ENCODE measurements at regions not wholly inside any gene's neighbourhood (a gene's known extent, or its start where the extent isn't known, plus 50 kb on each side); places are given as distances from the start of the nearest gene placed in this dataset.

GRCh38 chr14:65256714-65257113, 154.4 kb upstream of the MAX start:
- Histone ChIP-seq H3K27ac (no peak overlapping the region), H4K20me1 (no peaks in the 10 kb centered on the region), H3K4me1 (no peaks in the 10 kb centered on the region)

DNA sequence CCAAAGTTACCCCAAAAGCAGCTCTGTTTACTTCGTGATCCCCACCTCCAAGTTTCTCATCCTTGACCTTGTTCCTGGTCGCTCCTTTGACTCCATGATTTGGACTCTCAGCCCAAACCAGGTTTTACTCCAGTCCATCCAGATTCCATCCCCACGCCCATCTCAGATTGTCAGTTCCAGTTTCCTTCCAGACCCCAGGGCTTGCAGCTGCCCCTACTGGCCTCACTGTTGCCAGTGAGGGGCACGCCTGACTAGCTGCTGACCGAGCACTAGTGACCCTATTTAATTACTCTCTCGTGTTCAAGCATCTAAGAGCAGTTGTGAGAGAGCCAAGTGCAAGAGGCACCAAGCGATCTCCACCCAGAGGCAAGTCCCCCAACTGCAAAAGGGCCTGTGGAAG, 155.1 kb upstream of the FUT8 start:
- Histone ChIP-seq H3K36me3 (no peaks in the 10 kb centered on the region), H3K9ac (no peak overlapping the region), H3K4me1 (no peaks in the 10 kb centered on the region), H3K9me3 (no peaks in the 10 kb centered on the region), H3K4me2 (no peak overlapping the region), H3K4me3 (no peak overlapping the region), H4K20me1 (no peaks in the 10 kb centered on the region), H3K27me3 (no peaks in the 10 kb centered on the region), H3K27ac (no peak overlapping the region)
- no peak for TF ChIP-seq Cebpa-rat (IDR thresholded peaks at IDR 0.05)

More at GRCh38 chr14:65256714-65257113, 154.4 kb upstream of the MAX start:
- TF ChIP-seq Cebpa-rat (IDR thresholded peaks at IDR 0.05): no peak
- Histone ChIP-seq H3K27me3 (no peaks in the 10 kb centered on the region), H3K9me3 (no peaks in the 10 kb centered on the region), H3K36me3 (no peaks in the 10 kb centered on the region), H3K4me2 (no peak overlapping the region), H3K4me3 (no peak overlapping the region), H3K9ac (no peak overlapping the region)

- Histone ChIP-seq H3K36me3 (no peaks in the 10 kb centered on the region), H3K4me1 (no peaks in the 10 kb centered on the region), H4K20me1 (no peaks in the 10 kb centered on the region), H3K27me3 (no peaks in the 10 kb centered on the region), H3K4me2 (no peak overlapping the region), H3K4me3 (no peak overlapping the region), H3K27ac (no peak overlapping the region), H3K9ac (no peak overlapping the region), H3K9me3 (no peaks in the 10 kb centered on the region)
- no peak for TF ChIP-seq Cebpa-rat (IDR thresholded peaks at IDR 0.05)
Measured at GRCh38 chr14:65258391-65258790, 154.1 kb upstream of the FUT8 start.

GRCh38 chr14:65259000-65259399, 153.5 kb upstream of the FUT8 start:
- Histone ChIP-seq H3K36me3 (no peaks in the 10 kb centered on the region), H3K9ac (no peak overlapping the region), H3K9me3 (no peaks in the 10 kb centered on the region), H4K20me1 (no peaks in the 10 kb centered on the region), H3K27ac (no peak overlapping the region), H3K4me2 (no peak overlapping the region), H3K4me1 (no peaks in the 10 kb centered on the region), H3K4me3 (no peak overlapping the region), H3K27me3 (no peaks in the 10 kb centered on the region)
- TF ChIP-seq Cebpa-rat (IDR thresholded peaks at IDR 0.05): no peak

GRCh38 chr14:65260786-65261185, 151.7 kb upstream of the FUT8 start:
- H3K4me3 ChIP-seq: no peak overlapping the region
- no peak for TF ChIP-seq Cebpa-rat (IDR thresholded peaks at IDR 0.05)
- H4K20me1 ChIP-seq: no peaks in the 10 kb centered on the region
- H3K9me3 ChIP-seq: no peaks in the 10 kb centered on the region
- no peak overlapping the region for H3K27ac ChIP-seq
- no peaks in the 10 kb centered on the region for H3K36me3 ChIP-seq
- no peak overlapping the region for H3K9ac ChIP-seq
- no peak overlapping the region for H3K4me2 ChIP-seq
- H3K4me1 ChIP-seq: no peaks in the 10 kb centered on the region
- no peaks in the 10 kb centered on the region for H3K27me3 ChIP-seq

GRCh38 chr14:65261425-65261920, 151.1 kb upstream of the FUT8 start:
- no peak overlapping the region for H3K27ac ChIP-seq
- no peak overlapping the region for H3K4me2 ChIP-seq
- H4K20me1 ChIP-seq: no peaks in the 10 kb centered on the region
- TF ChIP-seq Cebpa-rat (IDR thresholded peaks at IDR 0.05): no peak
- no peaks in the 10 kb centered on the region for H3K4me1 ChIP-seq
- no peaks in the 10 kb centered on the region for H3K27me3 ChIP-seq
- no peak overlapping the region for H3K9ac ChIP-seq
- no peaks in the 10 kb centered on the region for H3K9me3 ChIP-seq
- H3K4me3 ChIP-seq: no peak overlapping the region
- H3K36me3 ChIP-seq: no peaks in the 10 kb centered on the region

DNA sequence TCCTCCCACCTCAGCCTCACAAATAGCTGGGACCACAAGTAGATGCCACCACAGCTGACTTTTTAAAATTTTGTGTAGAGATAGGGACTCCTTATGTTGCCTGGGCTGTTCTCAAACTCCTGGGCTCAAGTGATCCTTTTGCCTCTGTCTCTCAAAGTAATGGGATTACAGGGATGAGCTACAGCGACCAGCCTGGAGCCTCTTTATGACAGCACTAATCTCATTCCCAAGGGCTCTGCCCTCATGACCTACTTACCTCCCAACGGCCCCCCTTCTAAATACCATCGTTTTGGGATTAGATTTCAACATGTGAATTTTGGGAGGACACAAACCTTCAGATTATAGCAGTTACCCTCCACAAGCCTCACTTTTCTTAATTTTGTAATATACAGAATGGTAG, 150.6 kb upstream of the FUT8 start:
- Histone ChIP-seq H3K4me3 (no peak overlapping the region), H3K9ac (no peak overlapping the region), H3K27me3 (no peaks in the 10 kb centered on the region), H4K20me1 (no peaks in the 10 kb centered on the region), H3K4me1 (no peaks in the 10 kb centered on the region), H3K9me3 (no peaks in the 10 kb centered on the region), H3K27ac (no peak overlapping the region), H3K36me3 (no peaks in the 10 kb centered on the region), H3K4me2 (no peak overlapping the region)
- TF ChIP-seq Cebpa-rat (IDR thresholded peaks at IDR 0.05): no peak

GRCh38 chr14:65263177-65263788, 149.2 kb upstream of the FUT8 start:
- Histone ChIP-seq H3K4me2 (no peak overlapping the region), H3K36me3 (no peaks in the 10 kb centered on the region), H3K9ac (no peak overlapping the region), H3K9me3 (no peaks in the 10 kb centered on the region), H3K27me3 (no peaks in the 10 kb centered on the region), H4K20me1 (no peaks in the 10 kb centered on the region), H3K27ac (no peak overlapping the region), H3K4me3 (no peak overlapping the region), H3K4me1 (no peaks in the 10 kb centered on the region)
- TF ChIP-seq Cebpa-rat (IDR thresholded peaks at IDR 0.05): no peak

- no peak for TF ChIP-seq Cebpa-rat (IDR thresholded peaks at IDR 0.05)
- no peaks in the 10 kb centered on the region for H3K27me3 ChIP-seq
- no peak overlapping the region for H3K4me2 ChIP-seq
- H3K4me3 ChIP-seq: no peak overlapping the region
- H4K20me1 ChIP-seq: no peaks in the 10 kb centered on the region
- no peak overlapping the region for H3K9ac ChIP-seq
- H3K9me3 ChIP-seq: no peaks in the 10 kb centered on the region
- no peaks in the 10 kb centered on the region for H3K36me3 ChIP-seq
- H3K27ac ChIP-seq: no peak overlapping the region
- H3K4me1 ChIP-seq: no peaks in the 10 kb centered on the region
Measured at GRCh38 chr14:65267856-65268255, 144.7 kb upstream of the FUT8 start.

DNA sequence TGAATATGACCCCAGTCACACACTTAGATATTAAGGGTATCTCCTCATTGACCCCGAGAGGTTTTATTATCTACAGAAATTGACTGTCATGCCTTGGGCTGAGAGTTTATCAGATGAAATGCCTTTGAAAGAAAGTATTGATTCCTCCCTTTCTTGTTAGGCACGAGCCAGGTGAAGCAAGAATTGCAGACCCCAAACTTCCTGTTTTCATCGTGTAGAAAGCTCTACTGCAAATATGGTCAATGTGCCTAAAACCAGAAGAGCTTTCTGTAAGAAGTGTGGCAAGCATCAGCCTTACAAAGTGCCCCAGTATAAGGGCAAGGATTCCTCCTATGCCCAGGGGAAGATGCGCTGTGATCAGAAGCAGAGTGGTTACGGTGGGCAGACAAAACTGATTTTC, 143.9 kb upstream of the FUT8 start:
- H3K4me2 ChIP-seq: no peak overlapping the region
- no peak overlapping the region for H3K27ac ChIP-seq
- H3K36me3 ChIP-seq: no peaks in the 10 kb centered on the region
- H3K9ac ChIP-seq: no peak overlapping the region
- H4K20me1 ChIP-seq: no peaks in the 10 kb centered on the region
- no peak overlapping the region for H3K4me3 ChIP-seq
- H3K9me3 ChIP-seq: no peaks in the 10 kb centered on the region
- no peak for TF ChIP-seq Cebpa-rat (IDR thresholded peaks at IDR 0.05)
- H3K4me1 ChIP-seq: no peaks in the 10 kb centered on the region
- no peaks in the 10 kb centered on the region for H3K27me3 ChIP-seq

GRCh38 chr14:65269732-65270131, 142.8 kb upstream of the FUT8 start:
- Histone ChIP-seq H3K9ac (no peak overlapping the region), H3K4me2 (no peak overlapping the region), H3K27ac (no peak overlapping the region), H4K20me1 (no peaks in the 10 kb centered on the region), H3K36me3 (no peaks in the 10 kb centered on the region), H3K4me3 (no peak overlapping the region), H3K9me3 (no peaks in the 10 kb centered on the region), H3K4me1 (no peaks in the 10 kb centered on the region), H3K27me3 (no peaks in the 10 kb centered on the region)
- TF ChIP-seq Cebpa-rat (IDR thresholded peaks at IDR 0.05): no peak

Measured in BLaER1 (cell line).